ENCODE measurements at regions not wholly inside any gene's neighbourhood (a gene's known extent, or its start where the extent isn't known, plus 50 kb on each side); places are given as distances from the start of the nearest gene placed in this dataset.

DNA sequence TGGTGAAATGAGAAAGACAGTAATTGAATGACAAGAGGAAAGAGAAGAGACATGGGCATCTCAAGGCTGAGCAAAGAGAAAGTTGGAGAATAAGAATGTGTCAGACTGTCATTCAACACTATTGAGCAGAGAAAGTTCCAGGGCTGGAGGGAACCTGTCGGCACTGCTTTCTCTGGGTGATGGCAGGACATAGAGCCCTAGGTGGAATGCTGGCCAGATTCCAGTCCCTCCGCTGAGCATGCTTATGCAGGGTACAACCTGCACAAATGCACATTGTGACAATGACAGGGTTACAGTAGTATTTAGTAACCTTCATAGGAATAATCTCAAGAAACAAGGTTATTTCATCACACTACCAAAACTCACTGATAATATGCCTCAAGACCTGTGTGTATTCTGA is 582.8 kb downstream of the ADCYAP1 start:
- Mint-ChIP-seq H3K4me1 (ENCODE audit: low read depth) (no peaks in the 10 kb centered on the region), H3K36me3 (ENCODE audit: low read depth) (no peaks in the 10 kb centered on the region), H3K4me3 (ENCODE audit: unreplicated experiment) (no peak overlapping the region), H3K27ac (ENCODE audit: unreplicated experiment) (no peak overlapping the region), H3K27me3 (ENCODE audit: low read depth) (peaks cover 7% of the 10 kb centered on the region), H3K9me3 (ENCODE audit: low read depth) (peaks cover 6% of the 10 kb centered on the region)
- DNase-seq (ENCODE audit: low spot score), result no peak
- TF ChIP-seq, protein P1, sequence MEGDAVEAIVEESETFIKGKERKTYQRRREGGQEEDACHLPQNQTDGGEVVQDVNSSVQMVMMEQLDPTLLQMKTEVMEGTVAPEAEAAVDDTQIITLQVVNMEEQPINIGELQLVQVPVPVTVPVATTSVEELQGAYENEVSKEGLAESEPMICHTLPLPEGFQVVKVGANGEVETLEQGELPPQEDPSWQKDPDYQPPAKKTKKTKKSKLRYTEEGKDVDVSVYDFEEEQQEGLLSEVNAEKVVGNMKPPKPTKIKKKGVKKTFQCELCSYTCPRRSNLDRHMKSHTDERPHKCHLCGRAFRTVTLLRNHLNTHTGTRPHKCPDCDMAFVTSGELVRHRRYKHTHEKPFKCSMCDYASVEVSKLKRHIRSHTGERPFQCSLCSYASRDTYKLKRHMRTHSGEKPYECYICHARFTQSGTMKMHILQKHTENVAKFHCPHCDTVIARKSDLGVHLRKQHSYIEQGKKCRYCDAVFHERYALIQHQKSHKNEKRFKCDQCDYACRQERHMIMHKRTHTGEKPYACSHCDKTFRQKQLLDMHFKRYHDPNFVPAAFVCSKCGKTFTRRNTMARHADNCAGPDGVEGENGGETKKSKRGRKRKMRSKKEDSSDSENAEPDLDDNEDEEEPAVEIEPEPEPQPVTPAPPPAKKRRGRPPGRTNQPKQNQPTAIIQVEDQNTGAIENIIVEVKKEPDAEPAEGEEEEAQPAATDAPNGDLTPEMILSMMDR (IDR thresholded peaks at IDR 0.05), result no peak

DNA sequence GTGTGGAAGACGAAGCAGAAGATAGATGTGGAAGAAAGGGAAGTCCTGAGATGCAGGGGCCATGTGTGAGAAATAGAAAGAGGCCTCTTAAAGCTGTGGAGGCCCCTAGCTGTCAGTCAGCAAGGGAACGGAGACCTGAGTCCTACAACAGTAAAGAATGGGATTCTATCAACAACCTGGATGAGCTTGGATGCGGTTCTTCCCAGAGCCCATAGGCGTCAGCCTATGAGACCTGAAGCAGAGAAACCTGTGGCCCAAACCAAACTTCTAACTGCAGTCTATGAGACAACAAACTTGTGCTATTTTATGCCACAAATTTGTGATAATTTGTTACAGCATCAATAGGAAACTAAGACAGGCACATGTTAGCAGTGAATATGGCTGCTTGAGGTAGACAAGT is 583.7 kb downstream of the ADCYAP1 start:
- Mint-ChIP-seq H3K4me1 (ENCODE audit: low read depth) (no peaks in the 10 kb centered on the region), H3K9me3 (ENCODE audit: low read depth) (peaks cover 6% of the 10 kb centered on the region), H3K27ac (ENCODE audit: unreplicated experiment) (no peak overlapping the region), H3K27me3 (ENCODE audit: low read depth) (peaks cover 3% of the 10 kb centered on the region), H3K36me3 (ENCODE audit: low read depth) (no peaks in the 10 kb centered on the region), H3K4me3 (ENCODE audit: unreplicated experiment) (no peak overlapping the region)
- DNase-seq (ENCODE audit: low spot score), result no peak
- TF ChIP-seq, protein P1 (IDR thresholded peaks at IDR 0.05), result no peak

DNA sequence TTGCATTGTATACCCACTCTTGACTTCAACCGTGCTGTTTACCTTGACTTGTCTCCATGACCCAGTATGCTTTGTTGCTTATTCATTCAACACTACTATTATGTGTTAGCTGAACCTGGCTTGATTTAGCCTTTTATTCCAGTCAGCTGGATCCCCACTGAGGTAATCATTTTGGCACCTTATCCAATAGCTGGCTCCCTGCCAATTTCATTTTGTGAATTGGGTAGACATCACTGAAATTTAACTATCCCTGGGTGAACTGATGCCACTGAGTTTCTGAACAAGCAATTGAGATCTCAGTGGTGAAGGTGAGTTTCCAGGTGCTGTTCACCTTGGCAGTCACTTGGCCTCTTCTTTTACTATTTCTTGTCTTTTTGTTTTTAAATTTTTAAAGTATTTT is 584.3 kb downstream of the ADCYAP1 start:
- H3K27me3 Mint-ChIP-seq (ENCODE audit: low read depth), result peaks cover 1% of the 10 kb centered on the region
- DNase-seq (ENCODE audit: low spot score), result no peak
- H3K36me3 Mint-ChIP-seq (ENCODE audit: low read depth), result no peaks in the 10 kb centered on the region
- H3K4me1 Mint-ChIP-seq (ENCODE audit: low read depth), result no peaks in the 10 kb centered on the region
- no peak overlapping the region for H3K27ac Mint-ChIP-seq (ENCODE audit: unreplicated experiment)
- peaks cover 6% of the 10 kb centered on the region for H3K9me3 Mint-ChIP-seq (ENCODE audit: low read depth)
- H3K4me3 Mint-ChIP-seq (ENCODE audit: unreplicated experiment), result no peak overlapping the region
- TF ChIP-seq, protein P1 (IDR thresholded peaks at IDR 0.05), result no peak

DNA sequence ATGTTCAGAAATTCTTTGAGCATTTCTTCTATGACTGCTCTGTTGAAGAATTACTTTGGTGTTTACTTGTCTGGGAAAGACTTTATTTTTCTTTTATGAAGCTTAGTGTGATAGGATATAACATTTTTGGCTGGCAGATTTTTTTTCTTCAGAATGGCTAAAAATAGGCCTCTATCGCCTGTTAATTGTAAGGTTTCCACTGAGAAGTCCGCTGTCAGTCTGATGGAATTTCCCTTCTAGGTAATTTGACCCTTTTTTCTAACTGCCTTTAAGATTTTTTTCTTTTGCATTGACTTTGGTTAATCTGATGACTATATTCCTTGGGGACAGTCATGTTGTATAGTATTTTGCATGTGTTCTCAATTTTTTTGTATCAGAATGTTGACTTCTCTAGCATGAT is 590.7 kb downstream of the ADCYAP1 start:
- Mint-ChIP-seq H3K4me1 (ENCODE audit: low read depth) (no peaks in the 10 kb centered on the region), H3K4me3 (ENCODE audit: unreplicated experiment) (no peak overlapping the region), H3K27me3 (ENCODE audit: low read depth) (no peaks in the 10 kb centered on the region), H3K27ac (ENCODE audit: unreplicated experiment) (no peak overlapping the region), H3K9me3 (ENCODE audit: low read depth) (peaks cover 28% of the 10 kb centered on the region), H3K36me3 (ENCODE audit: low read depth) (no peaks in the 10 kb centered on the region)
- TF ChIP-seq, protein P1 (IDR thresholded peaks at IDR 0.05), result no peak
- DNase-seq (ENCODE audit: low spot score), result no peak

DNA sequence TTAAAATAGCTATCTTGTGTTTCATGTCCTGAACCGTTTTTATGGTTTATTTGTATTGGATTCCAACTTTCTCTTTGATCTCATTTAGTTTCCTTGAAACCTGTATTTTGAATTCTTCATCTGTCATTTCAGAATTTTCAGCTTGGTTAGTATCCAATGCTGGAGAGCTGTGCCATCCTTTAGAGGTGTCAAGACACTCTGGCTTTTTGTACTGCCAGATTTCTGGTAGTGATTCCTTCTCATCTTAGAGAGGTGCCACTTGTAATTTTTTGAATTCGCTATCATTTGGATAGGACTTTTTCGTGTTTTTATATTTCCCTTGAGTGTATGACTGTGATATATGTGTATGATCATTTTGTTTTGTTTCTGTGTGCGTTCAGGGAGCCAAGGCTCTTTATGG is 591.4 kb downstream of the ADCYAP1 start:
- Mint-ChIP-seq H3K36me3 (ENCODE audit: low read depth) (no peaks in the 10 kb centered on the region), H3K9me3 (ENCODE audit: low read depth) (peaks cover 28% of the 10 kb centered on the region), H3K4me1 (ENCODE audit: low read depth) (no peaks in the 10 kb centered on the region), H3K4me3 (ENCODE audit: unreplicated experiment) (no peak overlapping the region), H3K27ac (ENCODE audit: unreplicated experiment) (no peak overlapping the region), H3K27me3 (ENCODE audit: low read depth) (no peaks in the 10 kb centered on the region)
- TF ChIP-seq, protein P1 (IDR thresholded peaks at IDR 0.05), result no peak
- no peak for DNase-seq (ENCODE audit: low spot score)
